ENCODE measurements at regions not wholly inside any gene's neighbourhood (a gene's known extent, or its start where the extent isn't known, plus 50 kb on each side); places are given as distances from the start of the nearest gene placed in this dataset.

DNA sequence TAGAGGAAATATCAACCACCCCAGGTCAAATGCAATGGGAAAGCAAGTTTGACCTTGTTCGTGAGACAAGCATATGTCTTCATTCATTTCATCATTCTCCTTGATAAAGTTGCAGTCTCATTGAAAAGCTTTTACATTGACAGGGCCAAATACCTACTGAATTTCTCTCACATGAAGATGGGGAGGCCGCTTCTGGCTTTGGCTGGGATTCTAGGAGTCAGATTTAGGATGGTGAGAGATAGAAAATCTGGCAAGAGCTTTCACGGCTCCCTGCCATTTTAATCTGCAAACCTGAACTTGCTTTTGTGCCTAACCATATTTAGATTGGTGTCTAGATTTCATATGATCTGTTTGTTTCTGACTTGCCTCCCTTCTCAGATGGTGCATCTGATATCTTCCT, 88.0 kb downstream of the TMEM100 start:
- no peaks in the 10 kb centered on the region for H3K4me1 Mint-ChIP-seq (ENCODE audit: low read depth)

DNA sequence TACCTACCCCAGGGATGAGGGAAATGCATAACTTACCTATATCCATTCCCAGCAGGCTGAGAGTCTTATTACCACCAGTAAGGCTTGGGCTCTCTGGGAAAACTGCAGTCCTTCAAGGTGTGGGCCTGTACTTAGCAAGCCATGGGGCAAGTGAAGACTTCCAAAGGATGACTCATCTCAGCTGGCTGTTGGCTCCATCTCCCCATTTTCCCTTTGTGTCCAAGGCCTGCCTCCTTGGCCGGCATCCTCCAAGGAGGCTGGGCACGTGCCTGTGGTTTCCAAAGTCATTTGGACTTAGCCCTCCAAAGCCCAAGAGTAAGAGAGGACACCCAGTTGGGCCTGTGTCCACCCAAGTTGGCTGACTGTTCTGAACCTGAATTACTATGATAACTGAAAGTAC, 89.8 kb downstream of the TMEM100 start:
- Histone ChIP-seq H3K27me3 (ENCODE audit: control insufficient read depth in 1 of 2, insufficient read depth in 2 of 2, low read length in 2 of 2) (peaks cover 0 to 6% of the 10 kb centered on the region in 2 experiments), H3K36me3 (ENCODE audit: insufficient read depth, low read length) (no peaks in the 10 kb centered on the region), H3K4me3 (ENCODE audit: low read length) (no peak overlapping the region), H3K9me3 (ENCODE audit: control insufficient read depth in 1 of 2, insufficient read depth in 1 of 2, low read length in 2 of 2) (no peaks in the 10 kb centered on the region), H3K27ac (ENCODE audit: low read depth in 1 of 2, low read length in 2 of 2) (no peak overlapping the region), H3K4me1 (ENCODE audit: insufficient read depth, low read length) (no peaks in the 10 kb centered on the region)
- H3K9me3 Mint-ChIP-seq: no peaks in the 10 kb centered on the region
- no peak overlapping the region for H3K27ac Mint-ChIP-seq
- ATAC-seq (ENCODE audit: poor library complexity) (no peak), DNase-seq (no peak)
- TF ChIP-seq, protein P1, sequence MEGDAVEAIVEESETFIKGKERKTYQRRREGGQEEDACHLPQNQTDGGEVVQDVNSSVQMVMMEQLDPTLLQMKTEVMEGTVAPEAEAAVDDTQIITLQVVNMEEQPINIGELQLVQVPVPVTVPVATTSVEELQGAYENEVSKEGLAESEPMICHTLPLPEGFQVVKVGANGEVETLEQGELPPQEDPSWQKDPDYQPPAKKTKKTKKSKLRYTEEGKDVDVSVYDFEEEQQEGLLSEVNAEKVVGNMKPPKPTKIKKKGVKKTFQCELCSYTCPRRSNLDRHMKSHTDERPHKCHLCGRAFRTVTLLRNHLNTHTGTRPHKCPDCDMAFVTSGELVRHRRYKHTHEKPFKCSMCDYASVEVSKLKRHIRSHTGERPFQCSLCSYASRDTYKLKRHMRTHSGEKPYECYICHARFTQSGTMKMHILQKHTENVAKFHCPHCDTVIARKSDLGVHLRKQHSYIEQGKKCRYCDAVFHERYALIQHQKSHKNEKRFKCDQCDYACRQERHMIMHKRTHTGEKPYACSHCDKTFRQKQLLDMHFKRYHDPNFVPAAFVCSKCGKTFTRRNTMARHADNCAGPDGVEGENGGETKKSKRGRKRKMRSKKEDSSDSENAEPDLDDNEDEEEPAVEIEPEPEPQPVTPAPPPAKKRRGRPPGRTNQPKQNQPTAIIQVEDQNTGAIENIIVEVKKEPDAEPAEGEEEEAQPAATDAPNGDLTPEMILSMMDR (IDR thresholded peaks at IDR 0.05): no peak
- POLR2A ChIA-PET: no interaction called here
- no peaks in the 10 kb centered on the region for H3K4me1 Mint-ChIP-seq (ENCODE audit: low read depth)
- no peak overlapping the region for H3K4me3 Mint-ChIP-seq
- intact Hi-C loops (cut with DNase I, micrococcal nuclease): loop anchor here in 1 of 2 experiments (10.0 kb wide), 2 partner anchors 52 to 58 kb away; no protein-coding TSS in a partner anchor
- CTCF ChIA-PET: no interaction called here
- H3K27me3 Mint-ChIP-seq: peaks cover 20% of the 10 kb centered on the region
- H3K36me3 Mint-ChIP-seq (ENCODE audit: low read depth): no peaks in the 10 kb centered on the region

More for the DNA sequence above, 88.0 kb downstream of the TMEM100 start:
- DNase-seq (no peak), ATAC-seq (ENCODE audit: poor library complexity) (no peak)
- H3K27me3 ChIP-seq (ENCODE audit: control insufficient read depth in 1 of 2, insufficient read depth in 2 of 2, low read length in 2 of 2): peaks cover 0 to 6% of the 10 kb centered on the region in 2 experiments
- no peaks in the 10 kb centered on the region for H3K4me1 ChIP-seq (ENCODE audit: insufficient read depth, low read length)
- no peaks in the 10 kb centered on the region for H3K9me3 ChIP-seq (ENCODE audit: control insufficient read depth in 1 of 2, insufficient read depth in 1 of 2, low read length in 2 of 2)
- Mint-ChIP-seq H3K9me3 (no peaks in the 10 kb centered on the region), H3K4me3 (no peak overlapping the region), H3K27ac (no peak overlapping the region), H3K36me3 (ENCODE audit: low read depth) (no peaks in the 10 kb centered on the region), H3K27me3 (peaks cover 20% of the 10 kb centered on the region)
- no peak overlapping the region for H3K4me3 ChIP-seq (ENCODE audit: low read length)
- no peaks in the 10 kb centered on the region for H3K36me3 ChIP-seq (ENCODE audit: insufficient read depth, low read length)
- TF ChIP-seq, protein P1 (IDR thresholded peaks at IDR 0.05): no peak
- intact Hi-C loops (cut with DNase I, micrococcal nuclease): loop anchor here in 1 of 2 experiments (10.0 kb wide), 2 partner anchors 50 to 60 kb away; no protein-coding TSS in a partner anchor
- H3K27ac ChIP-seq (ENCODE audit: low read depth in 1 of 2, low read length in 2 of 2): no peak overlapping the region
- ChIA-PET CTCF (no interaction called here), POLR2A (no interaction called here)

DNA sequence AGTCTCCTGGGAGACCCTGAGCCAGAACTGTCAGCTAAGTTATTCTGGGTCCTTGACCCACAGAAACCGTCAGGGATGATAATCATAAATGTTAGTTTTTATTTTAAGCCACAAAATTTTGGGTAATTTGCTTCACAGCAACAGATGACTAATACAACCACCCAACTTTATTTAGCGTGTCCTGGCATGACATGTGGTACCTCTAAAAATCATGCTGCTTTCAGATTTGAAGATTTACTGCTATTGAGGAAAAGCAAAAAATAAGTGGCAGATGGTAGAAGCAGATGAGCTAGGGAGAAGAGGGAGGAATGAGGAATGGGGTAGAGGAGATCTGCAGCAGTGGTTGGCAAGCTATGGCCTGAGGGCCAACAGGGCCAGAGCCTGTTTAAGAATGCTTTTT, 90.4 kb downstream of the TMEM100 start:
- Histone ChIP-seq H3K27me3 (ENCODE audit: control insufficient read depth in 1 of 2, insufficient read depth in 2 of 2, low read length in 2 of 2) (peaks cover 0 to 6% of the 10 kb centered on the region in 2 experiments), H3K4me3 (ENCODE audit: low read length) (no peak overlapping the region), H3K27ac (ENCODE audit: low read depth in 1 of 2, low read length in 2 of 2) (no peak overlapping the region), H3K9me3 (ENCODE audit: control insufficient read depth in 1 of 2, insufficient read depth in 1 of 2, low read length in 2 of 2) (no peaks in the 10 kb centered on the region), H3K4me1 (ENCODE audit: insufficient read depth, low read length) (no peaks in the 10 kb centered on the region), H3K36me3 (ENCODE audit: insufficient read depth, low read length) (no peaks in the 10 kb centered on the region)
- Mint-ChIP-seq H3K27me3 (peaks cover 20% of the 10 kb centered on the region), H3K27ac (no peak overlapping the region), H3K9me3 (no peaks in the 10 kb centered on the region), H3K4me3 (no peak overlapping the region), H3K4me1 (ENCODE audit: low read depth) (no peaks in the 10 kb centered on the region), H3K36me3 (ENCODE audit: low read depth) (no peaks in the 10 kb centered on the region)
- ATAC-seq (ENCODE audit: poor library complexity) (no peak), DNase-seq (no peak)
- CTCF ChIA-PET: no interaction called here
- intact Hi-C loops (cut with DNase I, micrococcal nuclease): loop anchor here in 1 of 2 experiments (10.0 kb wide), 2 partner anchors 53 to 57 kb away; no protein-coding TSS in a partner anchor
- POLR2A ChIA-PET: no interaction called here
- TF ChIP-seq, protein P1 (IDR thresholded peaks at IDR 0.05): no peak
